ENCODE measurements at regions not wholly inside any gene's neighbourhood (a gene's known extent, or its start where the extent isn't known, plus 50 kb on each side); places are given as distances from the start of the nearest gene placed in this dataset.

GRCh38 chr5:142527234-142527633 lies 158.7 kb downstream of the FGF1 start:
- TF ChIP-seq POLR2AphosphoS5 (IDR thresholded peaks at IDR 0.05) (no peak), CTCF (IDR thresholded peaks at IDR 0.05; ENCODE audit: poor library complexity, severe bottlenecking) (no peak), REST (IDR thresholded peaks at IDR 0.05; ENCODE audit: borderline replicate concordance) (no peak)

Measured in neural cell (in vitro differentiated cells).